Testis (tissue), 2 donors: ENCODE measurements at regions not wholly inside any gene's neighbourhood (a gene's known extent, or its start where the extent isn't known, plus 50 kb on each side); places are given as distances from the start of the nearest gene placed in this dataset.

Experiments
- CTCF ChIP-seq, 3 experiments: fragments of 450-650 bp in 2 of 3; fragments of 200-600 bp in 1 of 3; sonication (generic) in 1 of 3; IDR thresholded peaks; one replicate each; pipeline ENCODE4 v1.5.1; 2016 to 2019; ENCODE audit warnings: antibody characterized with exemption in 3 of 3, mild to moderate bottlenecking in 2 of 3, moderate library complexity in 1 of 3
- POLR2A ChIP-seq: fragments of 450-650 bp; IDR thresholded peaks from one replicate; pipeline ENCODE4 v1.6.1; 2017; ENCODE audit warnings: antibody characterized with exemption, mild to moderate bottlenecking, moderate library complexity

GRCh38 chr3:118369892-118370491 is 664.7 kb downstream of the IGSF11 start:
- TF ChIP-seq CTCF (IDR thresholded peaks at IDR 0.05), result no peak
- TF ChIP-seq POLR2A, result no peak
